ENCODE measurements at regions not wholly inside any gene's neighbourhood (a gene's known extent, or its start where the extent isn't known, plus 50 kb on each side); places are given as distances from the start of the nearest gene placed in this dataset.

DNA sequence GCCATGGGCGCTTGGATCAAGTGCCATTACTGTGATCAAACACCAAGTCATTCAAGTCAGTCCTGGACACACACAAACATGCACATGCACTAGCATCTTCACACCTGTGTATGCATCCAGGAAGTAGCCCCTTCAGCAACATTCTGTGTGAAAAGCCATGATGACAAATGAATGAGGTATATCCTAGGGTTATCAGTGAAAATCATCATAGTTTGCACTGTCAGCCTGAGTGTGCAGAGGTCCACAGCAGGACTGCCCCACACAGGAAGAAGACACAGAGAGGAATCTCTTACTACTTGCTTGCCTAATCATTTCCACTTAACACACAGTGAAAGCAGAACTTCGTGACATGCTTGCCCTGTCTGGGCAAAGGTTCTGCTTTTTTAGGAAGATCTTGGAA, 184.0 kb upstream of the ADO start:
- Histone ChIP-seq H3K4me2 (no peak overlapping the region), H2AFZ (no peak overlapping the region), H3K79me2 (replicated peaks; ENCODE audit: insufficient read depth) (no peaks in the 10 kb centered on the region), H3F3A (replicated peaks; ENCODE audit: low read depth) (no peaks in the 10 kb centered on the region), H3K4me1 (ENCODE audit: insufficient read depth) (peaks cover 9% of the 10 kb centered on the region), H3K27me3 (ENCODE audit: insufficient read depth) (no peaks in the 10 kb centered on the region), H3K36me3 (ENCODE audit: insufficient read depth) (no peaks in the 10 kb centered on the region), H3K9me2 (ENCODE audit: insufficient read depth) (no peaks in the 10 kb centered on the region; the same call in 1 of the 2 replicates), H4K20me1 (replicated peaks; ENCODE audit: insufficient read depth) (no peaks in the 10 kb centered on the region), H3K4me3 (no peak overlapping the region), H3K27ac (ENCODE audit: low read depth) (no peak overlapping the region)
- H3K27ac Mint-ChIP-seq: no peak overlapping the region
- no peak for ATAC-seq
- no peak overlapping the region for H3K4me3 Mint-ChIP-seq
- H3K9me3 Mint-ChIP-seq: no peaks in the 10 kb centered on the region
- DNase-seq (ENCODE audit: low spot score): no peak
- H3K36me3 Mint-ChIP-seq (ENCODE audit: low read depth): no peaks in the 10 kb centered on the region
- no peak for TF ChIP-seq STAT1 (IDR thresholded peaks at IDR 0.05; ENCODE audit: unreplicated experiment)
- no peak for TF ChIP-seq JUNB (IDR thresholded peaks at IDR 0.05; ENCODE audit: unreplicated experiment)
- no peak for TF ChIP-seq CREB1 (CRISPR knock-in tag; IDR thresholded peaks at IDR 0.05; ENCODE audit: low read depth)
- TF ChIP-seq ZNF114 (CRISPR knock-in tag; IDR thresholded peaks at IDR 0.05): no peak
- no peak for TF ChIP-seq ZNF331 (CRISPR knock-in tag; IDR thresholded peaks at IDR 0.05; ENCODE audit: low read depth)
- TF ChIP-seq EZH2 (IDR thresholded peaks at IDR 0.05; ENCODE audit: low read depth, unreplicated experiment): no peak
- TF ChIP-seq ETS1 (IDR thresholded peaks at IDR 0.05): no peak
- TF ChIP-seq, protein P1, sequence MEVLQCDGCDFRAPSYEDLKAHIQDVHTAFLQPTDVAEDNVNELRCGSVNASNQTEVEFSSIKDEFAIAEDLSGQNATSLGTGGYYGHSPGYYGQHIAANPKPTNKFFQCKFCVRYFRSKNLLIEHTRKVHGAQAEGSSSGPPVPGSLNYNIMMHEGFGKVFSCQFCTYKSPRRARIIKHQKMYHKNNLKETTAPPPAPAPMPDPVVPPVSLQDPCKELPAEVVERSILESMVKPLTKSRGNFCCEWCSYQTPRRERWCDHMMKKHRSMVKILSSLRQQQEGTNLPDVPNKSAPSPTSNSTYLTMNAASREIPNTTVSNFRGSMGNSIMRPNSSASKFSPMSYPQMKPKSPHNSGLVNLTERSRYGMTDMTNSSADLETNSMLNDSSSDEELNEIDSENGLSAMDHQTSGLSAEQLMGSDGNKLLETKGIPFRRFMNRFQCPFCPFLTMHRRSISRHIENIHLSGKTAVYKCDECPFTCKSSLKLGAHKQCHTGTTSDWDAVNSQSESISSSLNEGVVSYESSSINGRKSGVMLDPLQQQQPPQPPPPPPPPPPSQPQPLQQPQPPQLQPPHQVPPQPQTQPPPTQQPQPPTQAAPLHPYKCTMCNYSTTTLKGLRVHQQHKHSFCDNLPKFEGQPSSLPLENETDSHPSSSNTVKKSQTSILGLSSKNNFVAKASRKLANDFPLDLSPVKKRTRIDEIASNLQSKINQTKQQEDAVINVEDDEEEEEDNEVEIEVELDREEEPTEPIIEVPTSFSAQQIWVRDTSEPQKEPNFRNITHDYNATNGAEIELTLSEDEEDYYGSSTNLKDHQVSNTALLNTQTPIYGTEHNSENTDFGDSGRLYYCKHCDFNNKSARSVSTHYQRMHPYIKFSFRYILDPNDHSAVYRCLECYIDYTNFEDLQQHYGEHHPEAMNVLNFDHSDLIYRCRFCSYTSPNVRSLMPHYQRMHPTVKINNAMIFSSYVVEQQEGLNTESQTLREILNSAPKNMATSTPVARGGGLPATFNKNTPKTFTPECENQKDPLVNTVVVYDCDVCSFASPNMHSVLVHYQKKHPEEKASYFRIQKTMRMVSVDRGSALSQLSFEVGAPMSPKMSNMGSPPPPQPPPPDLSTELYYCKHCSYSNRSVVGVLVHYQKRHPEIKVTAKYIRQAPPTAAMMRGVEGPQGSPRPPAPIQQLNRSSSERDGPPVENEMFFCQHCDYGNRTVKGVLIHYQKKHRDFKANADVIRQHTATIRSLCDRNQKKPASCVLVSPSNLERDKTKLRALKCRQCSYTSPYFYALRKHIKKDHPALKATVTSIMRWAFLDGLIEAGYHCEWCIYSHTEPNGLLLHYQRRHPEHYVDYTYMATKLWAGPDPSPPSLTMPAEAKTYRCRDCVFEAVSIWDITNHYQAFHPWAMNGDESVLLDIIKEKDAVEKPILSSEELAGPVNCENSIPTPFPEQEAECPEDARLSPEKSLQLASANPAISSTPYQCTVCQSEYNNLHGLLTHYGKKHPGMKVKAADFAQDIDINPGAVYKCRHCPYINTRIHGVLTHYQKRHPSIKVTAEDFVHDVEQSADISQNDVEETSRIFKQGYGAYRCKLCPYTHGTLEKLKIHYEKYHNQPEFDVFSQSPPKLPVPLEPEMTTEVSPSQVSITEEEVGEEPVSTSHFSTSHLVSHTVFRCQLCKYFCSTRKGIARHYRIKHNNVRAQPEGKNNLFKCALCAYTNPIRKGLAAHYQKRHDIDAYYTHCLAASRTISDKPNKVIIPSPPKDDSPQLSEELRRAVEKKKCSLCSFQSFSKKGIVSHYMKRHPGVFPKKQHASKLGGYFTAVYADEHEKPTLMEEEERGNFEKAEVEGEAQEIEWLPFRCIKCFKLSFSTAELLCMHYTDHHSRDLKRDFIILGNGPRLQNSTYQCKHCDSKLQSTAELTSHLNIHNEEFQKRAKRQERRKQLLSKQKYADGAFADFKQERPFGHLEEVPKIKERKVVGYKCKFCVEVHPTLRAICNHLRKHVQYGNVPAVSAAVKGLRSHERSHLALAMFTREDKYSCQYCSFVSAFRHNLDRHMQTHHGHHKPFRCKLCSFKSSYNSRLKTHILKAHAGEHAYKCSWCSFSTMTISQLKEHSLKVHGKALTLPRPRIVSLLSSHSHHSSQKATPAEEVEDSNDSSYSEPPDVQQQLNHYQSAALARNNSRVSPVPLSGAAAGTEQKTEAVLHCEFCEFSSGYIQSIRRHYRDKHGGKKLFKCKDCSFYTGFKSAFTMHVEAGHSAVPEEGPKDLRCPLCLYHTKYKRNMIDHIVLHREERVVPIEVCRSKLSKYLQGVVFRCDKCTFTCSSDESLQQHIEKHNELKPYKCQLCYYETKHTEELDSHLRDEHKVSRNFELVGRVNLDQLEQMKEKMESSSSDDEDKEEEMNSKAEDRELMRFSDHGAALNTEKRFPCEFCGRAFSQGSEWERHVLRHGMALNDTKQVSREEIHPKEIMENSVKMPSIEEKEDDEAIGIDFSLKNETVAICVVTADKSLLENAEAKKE (CRISPR knock-in tag; IDR thresholded peaks at IDR 0.05): no peak
- TF ChIP-seq, protein P2, sequence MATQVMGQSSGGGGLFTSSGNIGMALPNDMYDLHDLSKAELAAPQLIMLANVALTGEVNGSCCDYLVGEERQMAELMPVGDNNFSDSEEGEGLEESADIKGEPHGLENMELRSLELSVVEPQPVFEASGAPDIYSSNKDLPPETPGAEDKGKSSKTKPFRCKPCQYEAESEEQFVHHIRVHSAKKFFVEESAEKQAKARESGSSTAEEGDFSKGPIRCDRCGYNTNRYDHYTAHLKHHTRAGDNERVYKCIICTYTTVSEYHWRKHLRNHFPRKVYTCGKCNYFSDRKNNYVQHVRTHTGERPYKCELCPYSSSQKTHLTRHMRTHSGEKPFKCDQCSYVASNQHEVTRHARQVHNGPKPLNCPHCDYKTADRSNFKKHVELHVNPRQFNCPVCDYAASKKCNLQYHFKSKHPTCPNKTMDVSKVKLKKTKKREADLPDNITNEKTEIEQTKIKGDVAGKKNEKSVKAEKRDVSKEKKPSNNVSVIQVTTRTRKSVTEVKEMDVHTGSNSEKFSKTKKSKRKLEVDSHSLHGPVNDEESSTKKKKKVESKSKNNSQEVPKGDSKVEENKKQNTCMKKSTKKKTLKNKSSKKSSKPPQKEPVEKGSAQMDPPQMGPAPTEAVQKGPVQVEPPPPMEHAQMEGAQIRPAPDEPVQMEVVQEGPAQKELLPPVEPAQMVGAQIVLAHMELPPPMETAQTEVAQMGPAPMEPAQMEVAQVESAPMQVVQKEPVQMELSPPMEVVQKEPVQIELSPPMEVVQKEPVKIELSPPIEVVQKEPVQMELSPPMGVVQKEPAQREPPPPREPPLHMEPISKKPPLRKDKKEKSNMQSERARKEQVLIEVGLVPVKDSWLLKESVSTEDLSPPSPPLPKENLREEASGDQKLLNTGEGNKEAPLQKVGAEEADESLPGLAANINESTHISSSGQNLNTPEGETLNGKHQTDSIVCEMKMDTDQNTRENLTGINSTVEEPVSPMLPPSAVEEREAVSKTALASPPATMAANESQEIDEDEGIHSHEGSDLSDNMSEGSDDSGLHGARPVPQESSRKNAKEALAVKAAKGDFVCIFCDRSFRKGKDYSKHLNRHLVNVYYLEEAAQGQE (IDR thresholded peaks at IDR 0.05; ENCODE audit: unreplicated experiment): no peak
- TF ChIP-seq EZH2phosphoT487 (IDR thresholded peaks at IDR 0.05; ENCODE audit: unreplicated experiment): no peak
- no peak for TF ChIP-seq POLR2AphosphoS5 (IDR thresholded peaks at IDR 0.05; ENCODE audit: low read depth)
- no peak for TF ChIP-seq NANOG (IDR thresholded peaks at IDR 0.05; ENCODE audit: borderline replicate concordance)
- TF ChIP-seq CTCF (conservative IDR thresholded peaks at IDR 0.05; ENCODE audit: low read depth in 2 of 2): no peak
- peaks cover 11% of the 10 kb centered on the region for H3K4me1 Mint-ChIP-seq
- peaks cover 3% of the 10 kb centered on the region for H3K27me3 Mint-ChIP-seq (ENCODE audit: insufficient read depth, low read depth, poor library complexity)
